ENCODE measurements at regions not wholly inside any gene's neighbourhood (a gene's known extent, or its start where the extent isn't known, plus 50 kb on each side); places are given as distances from the start of the nearest gene placed in this dataset.

- TF ChIP-seq PREB (CRISPR knock-in tag; IDR thresholded peaks at IDR 0.05) (no peak), ONECUT2 (CRISPR knock-in tag; IDR thresholded peaks at IDR 0.05) (peak; percentile 87), HMGXB3 (CRISPR knock-in tag; IDR thresholded peaks at IDR 0.05; ENCODE audit: borderline replicate concordance) (no peak), RELA (CRISPR knock-in tag; IDR thresholded peaks at IDR 0.05) (no peak), TFDP1 (CRISPR knock-in tag; IDR thresholded peaks at IDR 0.05; ENCODE audit: borderline replicate concordance) (peak; percentile 70), CERS6 (CRISPR knock-in tag; IDR thresholded peaks at IDR 0.05) (no peak), ZNF333 (CRISPR knock-in tag; IDR thresholded peaks at IDR 0.05; ENCODE audit: borderline replicate concordance) (no peak), RXRA (CRISPR knock-in tag; IDR thresholded peaks at IDR 0.05) (peak; percentile 31; the same call in 1 of the 2 replicates), ATF5 (CRISPR knock-in tag; IDR thresholded peaks at IDR 0.05; ENCODE audit: low read depth) (no peak), MYPOP (CRISPR knock-in tag; IDR thresholded peaks at IDR 0.05) (peak; percentile 67; the same call in 1 of the 2 replicates), ZNF276 (CRISPR knock-in tag; IDR thresholded peaks at IDR 0.05; ENCODE audit: low read depth) (no peak)
These were observed 181.4 kb upstream of the FN1 start (continued) for GRCh38 chr2:215617060-215617824.

Data from HepG2 (cell line).